ENCODE measurements at regions not wholly inside any gene's neighbourhood (a gene's known extent, or its start where the extent isn't known, plus 50 kb on each side); places are given as distances from the start of the nearest gene placed in this dataset.

DNA sequence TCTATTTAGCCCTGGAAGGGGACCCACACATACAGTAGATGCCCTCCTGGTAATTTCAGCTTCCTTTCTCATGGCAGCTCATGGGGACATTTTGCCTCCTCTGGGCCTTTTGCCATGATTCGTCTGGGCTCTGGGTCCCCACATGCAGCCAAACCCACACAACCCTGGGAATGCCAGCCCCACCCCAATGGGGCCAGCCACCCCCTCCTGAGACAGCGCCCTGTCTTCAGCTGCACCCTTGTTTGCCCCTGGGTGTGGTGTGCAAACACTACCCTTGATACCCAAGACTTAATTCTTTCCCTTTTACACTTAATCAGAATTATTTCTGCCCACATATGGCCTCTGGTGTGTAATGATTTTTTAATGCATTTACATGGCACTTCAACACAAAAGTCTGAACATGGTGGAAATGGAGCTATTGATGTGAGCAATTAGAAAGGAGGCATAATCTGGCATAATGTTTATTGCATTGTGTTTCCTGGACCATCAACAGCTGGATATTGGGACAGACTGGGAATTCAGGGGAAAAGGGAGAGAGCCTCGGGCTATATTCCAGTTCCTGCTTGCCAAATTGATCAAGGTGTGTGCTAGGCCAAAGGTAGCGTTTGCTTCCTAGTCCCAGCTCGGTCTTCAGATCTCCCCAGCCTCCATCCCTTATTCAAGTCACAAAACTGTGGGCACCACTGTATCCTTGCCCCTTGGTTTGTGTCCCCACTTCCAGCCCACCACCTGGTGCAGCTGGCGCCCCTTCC, 85.0 kb upstream of the ANO1 start:
- TF ChIP-seq, protein P1, sequence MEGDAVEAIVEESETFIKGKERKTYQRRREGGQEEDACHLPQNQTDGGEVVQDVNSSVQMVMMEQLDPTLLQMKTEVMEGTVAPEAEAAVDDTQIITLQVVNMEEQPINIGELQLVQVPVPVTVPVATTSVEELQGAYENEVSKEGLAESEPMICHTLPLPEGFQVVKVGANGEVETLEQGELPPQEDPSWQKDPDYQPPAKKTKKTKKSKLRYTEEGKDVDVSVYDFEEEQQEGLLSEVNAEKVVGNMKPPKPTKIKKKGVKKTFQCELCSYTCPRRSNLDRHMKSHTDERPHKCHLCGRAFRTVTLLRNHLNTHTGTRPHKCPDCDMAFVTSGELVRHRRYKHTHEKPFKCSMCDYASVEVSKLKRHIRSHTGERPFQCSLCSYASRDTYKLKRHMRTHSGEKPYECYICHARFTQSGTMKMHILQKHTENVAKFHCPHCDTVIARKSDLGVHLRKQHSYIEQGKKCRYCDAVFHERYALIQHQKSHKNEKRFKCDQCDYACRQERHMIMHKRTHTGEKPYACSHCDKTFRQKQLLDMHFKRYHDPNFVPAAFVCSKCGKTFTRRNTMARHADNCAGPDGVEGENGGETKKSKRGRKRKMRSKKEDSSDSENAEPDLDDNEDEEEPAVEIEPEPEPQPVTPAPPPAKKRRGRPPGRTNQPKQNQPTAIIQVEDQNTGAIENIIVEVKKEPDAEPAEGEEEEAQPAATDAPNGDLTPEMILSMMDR (IDR thresholded peaks at IDR 0.05; ENCODE audit: insufficient read depth, low read length, poor library complexity, severe bottlenecking), result no peak
- TF ChIP-seq EZH2phosphoT487 (conservative IDR thresholded peaks at IDR 0.05; ENCODE audit: low read length), result no peak
